ENCODE measurements at regions not wholly inside any gene's neighbourhood (a gene's known extent, or its start where the extent isn't known, plus 50 kb on each side); places are given as distances from the start of the nearest gene placed in this dataset.
"Not testable (repeated sequence)": the region's sequence is repeated elsewhere in the genome, so short reads cannot be mapped to it uniquely, and the experiment has no call there.

DNA sequence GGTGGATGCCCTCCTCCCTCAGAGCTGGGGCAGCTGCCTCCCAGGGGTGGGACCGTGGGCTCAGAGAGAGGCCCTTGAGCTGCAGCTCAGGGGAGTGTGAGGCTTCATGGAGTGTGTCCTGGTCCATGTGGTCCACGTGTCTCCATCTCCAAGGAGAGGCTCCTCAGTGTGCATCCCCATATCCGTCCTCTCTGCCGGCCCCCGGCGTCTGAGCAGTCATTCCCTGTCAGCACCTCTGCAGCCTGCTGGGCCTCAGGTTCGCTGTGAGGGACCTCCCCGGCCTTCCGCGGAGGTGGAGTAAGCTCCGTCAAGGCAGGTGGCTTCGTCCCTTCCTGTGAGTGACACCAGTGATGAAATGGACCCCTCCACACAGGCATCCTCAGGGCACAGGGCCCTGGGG lies 160.7 kb upstream of the POTEB2 start:
- DNase-seq (ENCODE audit: low spot score); ATAC-seq: not testable (repeated sequence)

DNA sequence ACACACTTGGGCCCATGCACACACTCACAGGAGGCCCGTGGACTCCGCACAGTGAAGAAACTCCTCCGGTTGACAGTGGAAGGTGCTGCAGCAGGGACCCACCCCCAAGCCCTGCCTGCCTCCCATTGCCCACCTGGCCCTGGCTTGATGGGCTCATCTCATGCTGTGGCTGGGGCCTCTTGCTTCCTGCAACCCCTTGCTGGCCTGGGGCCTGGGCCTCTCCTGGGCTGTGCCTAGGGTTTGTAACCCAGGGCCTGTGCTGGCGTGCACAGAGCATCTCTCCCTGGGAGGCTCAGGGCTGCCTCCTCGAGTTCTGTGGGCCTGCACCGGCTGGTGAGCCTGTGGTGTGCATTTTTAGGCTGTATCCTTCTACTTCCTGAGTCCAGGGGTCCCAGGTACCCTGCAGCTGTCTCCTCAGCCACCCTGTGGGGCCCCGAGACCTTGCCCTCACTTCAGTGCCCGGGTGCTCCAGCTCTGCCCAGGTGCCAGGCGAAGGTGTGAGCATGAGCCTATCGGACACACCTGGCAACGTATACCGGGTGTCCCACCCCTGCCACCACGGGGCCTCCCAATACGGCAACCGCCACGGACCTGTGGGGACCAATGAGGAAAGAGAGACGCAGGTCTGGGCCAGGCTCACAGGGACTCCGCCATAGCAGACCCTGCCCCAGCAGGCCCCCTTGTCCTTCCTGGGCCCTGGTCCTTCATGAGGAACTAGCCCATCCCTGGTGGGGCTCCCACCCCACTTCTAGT lies 158.3 kb upstream of the POTEB2 start:
- ATAC-seq; DNase-seq (ENCODE audit: low spot score): not testable (repeated sequence)

DNA sequence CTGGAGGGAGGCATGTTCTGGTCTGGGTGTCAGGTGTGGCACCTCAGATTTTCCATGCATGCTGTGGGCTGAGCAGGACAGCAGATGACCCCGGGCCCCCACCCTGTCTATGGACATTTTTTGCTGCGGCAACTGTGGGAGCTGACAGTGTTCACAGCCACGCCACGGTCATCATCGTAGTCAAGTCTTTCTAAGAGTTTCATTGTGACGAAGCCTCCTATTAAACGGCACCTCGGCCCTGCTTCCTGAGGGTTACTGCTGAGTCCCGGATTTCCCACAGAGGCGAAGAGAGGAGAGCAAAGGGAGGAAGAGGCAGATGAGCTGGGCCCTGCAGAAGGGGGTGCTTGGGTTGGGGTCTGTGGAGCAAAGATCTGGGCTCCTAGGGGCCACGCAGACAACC lies 152.1 kb upstream of the POTEB2 start:
- ATAC-seq; DNase-seq (ENCODE audit: low spot score): not testable (repeated sequence)

DNA sequence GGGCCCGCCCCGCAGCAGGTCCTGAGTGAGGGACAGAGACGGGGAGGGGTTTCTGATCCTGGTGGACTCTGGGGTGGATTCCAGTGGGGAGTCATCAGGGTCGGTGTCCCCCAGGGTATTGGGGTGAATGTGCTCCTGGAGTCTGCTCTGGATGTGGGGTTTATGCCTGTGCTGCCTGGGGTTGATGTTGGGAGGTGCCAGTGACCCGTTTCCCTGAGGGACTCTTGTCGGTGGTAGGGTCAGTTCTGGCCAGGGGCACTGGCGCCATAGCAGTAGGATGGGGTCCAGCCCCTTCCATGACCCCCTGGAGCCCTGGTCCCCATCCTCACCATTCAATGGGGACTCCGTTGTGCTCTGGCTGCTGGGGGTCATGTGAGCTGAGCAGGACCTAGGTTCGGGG lies 151.2 kb upstream of the POTEB2 start:
- DNase-seq (ENCODE audit: low spot score); ATAC-seq: not testable (repeated sequence)

DNA sequence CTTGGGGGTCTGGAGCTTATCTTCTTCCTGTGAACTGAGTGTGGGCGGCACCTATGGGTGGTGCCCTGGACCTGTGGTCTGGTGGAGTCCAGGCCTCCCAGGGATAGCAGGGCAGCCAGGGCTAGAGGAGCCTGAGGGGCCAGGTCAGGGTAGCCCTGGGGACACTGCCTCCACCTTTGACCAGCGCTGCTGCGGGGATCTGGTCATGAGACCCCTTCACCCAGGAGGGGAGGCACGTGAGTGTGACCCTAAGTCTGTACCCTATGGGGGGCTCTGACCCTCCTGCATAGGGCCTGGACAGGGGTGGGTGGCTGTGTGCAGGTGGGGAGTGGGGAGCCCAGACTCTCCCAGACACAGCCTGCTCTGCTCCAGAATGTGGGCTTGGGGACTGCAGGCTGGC lies 150.5 kb upstream of the POTEB2 start:
- ATAC-seq; DNase-seq (ENCODE audit: low spot score): not testable (repeated sequence)

DNA sequence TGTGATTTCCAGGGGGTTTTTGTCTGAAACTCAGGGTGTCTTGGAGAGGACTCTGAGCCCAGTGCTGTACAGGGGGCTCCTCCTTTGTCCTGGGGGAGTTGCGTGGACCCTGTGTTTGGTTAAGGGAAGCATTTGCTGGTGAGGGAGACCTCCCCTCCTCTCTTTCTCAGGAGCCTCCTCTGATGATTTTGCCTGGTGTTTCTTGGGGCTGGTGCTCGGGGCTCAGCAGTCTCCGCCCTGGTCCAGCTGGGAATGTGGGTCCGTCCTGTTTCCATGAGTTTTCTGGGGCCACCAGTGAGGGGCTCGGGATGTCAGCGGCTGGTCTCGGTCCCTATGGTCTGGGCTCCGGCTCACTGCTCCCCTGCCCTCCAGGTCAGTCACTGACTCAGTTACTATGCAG lies 149.1 kb upstream of the POTEB2 start:
- ATAC-seq; DNase-seq (ENCODE audit: low spot score): not testable (repeated sequence)

DNA sequence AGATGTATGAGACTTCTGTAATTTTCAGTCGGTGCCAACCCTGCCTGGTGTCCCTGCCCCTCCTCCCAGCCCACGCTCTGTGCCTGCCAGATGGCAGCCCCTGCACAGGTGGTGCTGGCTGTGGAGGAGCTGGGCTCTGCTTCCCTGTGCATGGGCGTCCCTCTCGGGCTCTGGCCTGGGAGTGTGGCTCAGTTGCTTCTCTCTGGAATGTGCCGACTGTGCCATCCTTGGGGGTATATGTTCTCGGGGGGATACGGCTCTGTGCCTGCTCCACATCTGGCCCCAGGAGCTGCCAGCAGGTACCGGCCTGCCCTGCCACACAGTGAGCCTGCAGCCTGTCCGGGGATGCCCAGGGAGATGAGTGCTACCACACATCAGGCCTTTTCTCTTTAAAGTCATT lies 147.2 kb upstream of the POTEB2 start:
- DNase-seq (ENCODE audit: low spot score); ATAC-seq: not testable (repeated sequence)

DNA sequence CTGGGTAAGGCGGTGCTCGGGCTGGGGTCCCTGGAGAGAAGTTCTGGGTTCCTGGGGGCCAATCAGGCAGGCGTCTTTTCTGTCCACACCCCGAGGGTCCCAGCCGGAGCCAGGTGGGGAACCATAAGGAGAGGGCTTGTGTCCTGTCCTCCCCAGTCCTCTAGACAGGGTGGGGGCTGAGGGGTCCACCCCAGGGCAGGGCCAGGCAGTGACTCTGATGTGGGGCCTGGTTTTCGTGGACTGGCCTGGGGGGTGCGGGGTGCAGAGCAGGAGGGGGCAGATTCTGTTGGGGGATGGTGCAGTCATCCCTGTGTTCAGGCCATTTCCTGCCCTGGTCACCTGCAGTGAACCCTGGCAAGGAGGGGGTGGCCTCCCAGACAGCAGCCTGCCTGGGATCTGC lies 143.5 kb upstream of the POTEB2 start:
- not testable (repeated sequence) for DNase-seq (ENCODE audit: low spot score); ATAC-seq

DNA sequence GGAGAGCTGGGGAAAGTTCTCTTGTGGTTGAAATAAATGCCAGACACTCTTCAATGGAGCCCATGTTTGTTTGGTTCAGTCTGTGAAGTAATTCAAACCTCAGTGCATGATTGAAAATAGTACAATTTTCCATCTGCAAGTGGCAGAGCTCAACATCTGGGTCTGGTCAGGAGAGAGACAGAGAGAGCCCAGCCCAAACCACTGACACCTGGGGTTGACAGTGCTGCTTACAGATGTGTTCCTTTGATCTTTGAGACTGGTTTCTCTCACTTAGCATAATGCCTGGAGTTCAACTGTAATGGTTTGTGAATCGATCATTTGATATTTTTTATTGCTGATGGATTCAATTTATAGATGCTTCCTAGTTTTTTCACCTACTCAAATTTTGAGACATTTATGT lies 137.3 kb upstream of the POTEB2 start:
- DNase-seq (ENCODE audit: low spot score); ATAC-seq: not testable (repeated sequence)

DNA sequence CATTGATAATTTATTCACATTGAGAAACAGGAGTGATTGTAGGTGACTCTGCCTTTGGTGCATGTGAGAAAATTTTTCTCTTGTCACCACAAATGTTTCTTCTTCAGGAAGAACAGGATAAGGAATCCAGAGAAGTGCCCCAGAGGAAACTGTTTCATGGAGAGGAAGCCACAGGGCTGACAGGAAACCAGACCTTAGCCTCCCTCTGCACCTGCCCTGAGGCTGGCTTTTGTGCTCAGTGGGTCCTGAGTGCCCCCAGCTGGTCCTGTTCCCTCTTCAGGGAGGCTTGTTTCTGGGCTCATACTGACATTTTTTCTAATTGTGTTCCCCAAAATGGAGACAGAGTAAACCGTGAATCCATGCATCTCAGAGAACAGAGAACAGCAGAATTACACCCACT lies 135.8 kb upstream of the POTEB2 start:
- not testable (repeated sequence) for ATAC-seq; DNase-seq (ENCODE audit: low spot score)

DNA sequence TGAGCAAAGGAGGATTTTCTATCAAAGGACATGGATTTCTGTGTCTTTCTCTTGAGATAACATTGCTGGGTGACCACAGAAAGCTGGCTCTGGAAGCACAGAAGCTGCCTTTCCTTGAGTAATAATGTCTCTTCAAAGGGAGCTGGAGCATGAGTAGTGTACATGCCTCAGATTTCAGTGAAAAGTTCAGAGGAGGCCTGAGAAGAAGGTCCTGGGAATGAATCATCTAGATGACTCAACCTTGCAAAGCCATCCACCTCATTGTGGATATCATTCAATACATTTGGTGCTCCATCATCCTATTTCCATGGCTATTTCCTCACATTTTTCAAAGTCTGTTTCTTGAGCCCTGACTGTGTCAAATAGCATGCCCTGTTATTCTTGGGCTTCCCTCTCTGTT lies 125.6 kb upstream of the POTEB2 start:
- not testable (repeated sequence) for DNase-seq (ENCODE audit: low spot score); ATAC-seq

DNA sequence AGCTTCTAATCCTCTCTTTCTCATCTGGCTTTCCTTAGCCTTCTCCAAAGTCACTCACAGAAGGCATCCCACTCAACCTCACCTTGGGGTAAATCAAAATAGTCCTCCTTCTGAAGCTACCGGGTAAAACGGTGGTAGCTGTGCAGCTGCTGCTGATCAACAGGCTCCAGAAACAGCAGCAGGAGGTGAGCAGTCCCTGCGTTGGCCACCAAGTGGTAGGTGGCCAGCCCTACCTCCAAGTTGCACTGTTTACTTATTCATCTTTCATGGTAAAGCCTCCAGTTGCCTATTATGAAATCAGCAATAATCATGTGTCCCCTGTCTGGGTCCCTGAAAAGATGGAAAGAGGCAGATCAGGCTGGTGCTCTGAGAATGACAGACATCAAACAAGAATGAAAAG lies 125.1 kb upstream of the POTEB2 start:
- DNase-seq (ENCODE audit: low spot score); ATAC-seq: not testable (repeated sequence)

DNA sequence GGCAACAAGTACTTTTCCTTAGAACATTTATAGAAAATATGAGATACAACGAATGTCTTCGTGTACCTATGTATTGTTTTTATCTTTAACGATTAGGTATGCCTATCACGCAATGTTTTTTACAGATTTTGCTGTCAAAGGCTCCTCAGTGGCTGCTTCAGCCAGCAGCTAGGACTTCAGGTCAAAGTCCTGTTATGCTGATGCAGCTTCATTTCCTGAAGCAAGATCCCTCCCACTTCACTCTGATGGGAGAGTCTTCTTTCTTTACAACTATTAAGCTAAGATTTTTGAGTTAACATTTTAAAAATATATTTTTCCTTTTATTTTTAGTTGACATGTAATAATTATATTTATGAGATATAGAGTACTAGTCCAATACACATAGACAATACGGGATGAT lies 120.7 kb upstream of the POTEB2 start:
- DNase-seq (ENCODE audit: low spot score); ATAC-seq: not testable (repeated sequence)

DNA sequence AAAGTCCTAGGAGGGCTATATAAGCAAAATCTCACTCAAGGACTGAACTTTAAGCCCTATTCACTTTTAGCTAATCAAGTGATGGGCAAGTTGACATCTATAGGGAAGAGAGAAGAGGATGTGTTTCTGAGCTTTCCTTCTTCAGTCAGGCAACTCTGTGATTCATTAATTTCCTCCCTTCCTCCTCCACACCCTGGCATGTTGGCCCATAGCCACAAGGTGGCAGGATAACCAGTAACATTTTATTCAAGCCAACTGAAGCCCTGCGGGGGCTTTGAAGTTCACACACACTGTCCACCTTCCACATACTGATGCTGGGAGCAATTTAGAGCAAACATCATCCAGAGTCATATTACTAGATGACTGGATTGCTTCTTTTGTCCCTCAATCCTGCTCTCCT lies 111.9 kb upstream of the POTEB2 start:
- peak; percentile 27 for ATAC-seq
- DNase-seq (ENCODE audit: low spot score), result not testable (repeated sequence)

DNA sequence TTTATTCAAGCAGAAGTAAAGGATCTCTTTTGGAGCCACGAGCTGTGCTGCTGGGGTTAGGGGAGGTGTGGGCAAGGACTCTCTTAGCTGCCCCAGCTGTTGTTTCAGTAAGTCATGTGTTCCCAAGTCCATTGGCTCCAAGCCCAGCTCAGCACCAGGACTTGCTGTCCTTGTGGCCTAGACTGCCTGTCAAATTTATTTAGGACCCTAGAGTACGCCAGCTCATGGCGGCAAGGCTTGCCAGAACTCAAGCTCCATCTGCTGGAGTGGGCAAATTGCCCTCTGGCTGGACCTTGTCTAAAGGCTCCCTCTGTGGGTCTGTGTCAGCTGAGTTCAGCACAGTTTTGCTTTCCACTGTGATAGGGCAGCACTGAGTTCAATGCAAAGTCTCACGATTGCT lies 106.6 kb upstream of the POTEB2 start:
- ATAC-seq; DNase-seq (ENCODE audit: low spot score): not testable (repeated sequence)

DNA sequence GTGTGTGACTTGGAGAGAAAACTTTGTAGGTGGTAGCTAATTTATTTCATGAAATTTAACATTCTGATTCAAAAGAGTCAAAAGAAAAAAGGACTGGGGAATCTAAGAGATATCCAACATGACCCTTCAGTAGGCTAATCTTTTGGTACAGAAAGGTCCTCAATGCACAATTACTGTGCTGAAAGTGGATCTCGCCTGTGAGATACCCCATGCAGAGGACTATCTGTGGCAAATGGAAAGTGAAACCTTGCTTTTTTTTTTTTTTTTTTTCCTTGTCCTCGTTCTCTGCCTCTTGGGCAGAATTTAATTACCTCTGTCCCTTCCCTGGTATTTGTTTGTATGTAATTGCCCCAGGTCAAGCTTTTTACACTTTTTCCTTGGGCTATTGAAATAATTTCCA lies 93.2 kb upstream of the POTEB2 start:
- ATAC-seq; DNase-seq (ENCODE audit: low spot score): not testable (repeated sequence)

DNA sequence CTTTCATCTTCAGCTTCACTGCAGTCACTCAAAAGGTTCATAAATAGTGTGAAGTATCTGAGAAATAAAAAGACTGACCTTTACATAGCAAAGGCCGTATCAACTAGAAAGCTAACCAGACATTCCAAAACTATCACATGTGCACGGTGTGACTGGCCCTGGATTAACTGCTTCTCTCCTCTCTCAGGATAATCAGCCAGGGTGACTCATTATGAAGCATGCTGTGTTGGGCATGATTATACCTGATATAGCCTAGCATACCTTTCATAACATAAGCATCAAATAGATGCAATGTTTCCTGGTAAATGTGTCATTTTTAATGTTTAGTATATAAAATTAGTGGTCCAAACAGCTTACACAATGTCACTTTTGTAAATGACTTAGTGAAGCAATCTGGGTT lies 63.2 kb upstream of the POTEB2 start:
- DNase-seq (ENCODE audit: low spot score); ATAC-seq: not testable (repeated sequence)

Data from left lobe of liver (tissue), 2 donors.